SK-N-SH (cell line): ENCODE measurements at regions not wholly inside any gene's neighbourhood (a gene's known extent, or its start where the extent isn't known, plus 50 kb on each side); places are given as distances from the start of the nearest gene placed in this dataset.

Source experiments
- CTCF ChIA-PET: fragments of 300-600, 350-600 bp; formaldehyde crosslinking; extraction: SDS; loops from one replicate; lab custom pipeline; 2021; lab: Yijun Ruan, JAX
- POLR2A ChIA-PET: fragments of 350-600 bp; sonication (Branson Sonifier 250); formaldehyde crosslinking; extraction: SDS; loops from one replicate; lab custom pipeline; 2020; ENCODE audit warnings: antibody characterized with exemption, inconsistent platforms; lab: Yijun Ruan, JAX
- DNase-seq: peaks from one replicate; pipeline ENCODE4 v3.0.0; 2012
- H2AFZ ChIP-seq: fragments of 200-600 bp; sonication (generic); 2 replicates; pipeline ENCODE4 v1.8.1; 2016; ENCODE audit warnings: antibody characterized with exemption, mild to moderate bottlenecking, low read depth
- H3F3A ChIP-seq: fragments of 200-600 bp; sonication (generic); replicated peaks from 2 replicates; pipeline ENCODE3; 2016; ENCODE audit warnings: antibody characterized with exemption, mild to moderate bottlenecking; ENCODE audit not compliant: insufficient read depth
- H3K27ac ChIP-seq, 2 experiments: fragments of 200-500 bp in 1 of 2; fragments of 200-600 bp in 1 of 2; sonication (Bioruptor generic) in 1 of 2; sonication (generic), shearing (Covaris generic) in 1 of 2; 2 replicates each; pipeline versions ENCODE4 v1.5.1 to v1.6.1; 2014 to 2016; ENCODE audit warnings: low read depth in 2 of 2, inconsistent platforms in 1 of 2, low read length in 1 of 2, mild to moderate bottlenecking in 1 of 2, mixed read lengths in 1 of 2
- H3K27me3 ChIP-seq: fragments of 200-600 bp; sonication (generic), shearing (Covaris generic); 2 replicates; pipeline ENCODE4 v1.6.1; 2016; ENCODE audit warnings: mixed run types; ENCODE audit not compliant: insufficient read depth
- H3K36me3 ChIP-seq, 2 experiments: fragments of 200-500 bp in 1 of 2; fragments of 200-600 bp in 1 of 2; sonication (Bioruptor generic) in 1 of 2; sonication (generic) in 1 of 2; replicated peaks in 1 of 2; 2 replicates each; pipeline versions ENCODE3 to v1.5.1; 2014 to 2016; ENCODE audit warnings: low read length in 1 of 2, mild to moderate bottlenecking in 1 of 2; ENCODE audit not compliant: insufficient read depth in 2 of 2, control insufficient read depth in 1 of 2
- H3K4me1 ChIP-seq, 2 experiments: fragments of 200-500 bp in 1 of 2; fragments of 200-600 bp in 1 of 2; sonication (Bioruptor generic) in 1 of 2; sonication (generic), shearing (Covaris generic) in 1 of 2; 2 replicates each; pipeline versions ENCODE4 v1.5.1 to v1.6.1; 2014 to 2016; ENCODE audit warnings: low read depth in 1 of 2, low read length in 1 of 2, mixed run types in 1 of 2; ENCODE audit not compliant: insufficient read depth in 2 of 2, control insufficient read depth in 1 of 2
- H3K4me2 ChIP-seq: fragments of 200-600 bp; sonication (generic), shearing (Covaris generic); 2 replicates; pipeline ENCODE4 v1.6.1; 2017; ENCODE audit warnings: mixed run types
- H3K4me3 ChIP-seq, 2 experiments: fragments of 200-500 bp in 1 of 2; fragments of 200-600 bp in 1 of 2; sonication (Bioruptor generic) in 1 of 2; sonication (generic), shearing (Covaris generic) in 1 of 2; 2 replicates each; pipeline versions ENCODE4 v1.5.1 to v1.8.1; 2014 to 2016; ENCODE audit warnings: low read depth in 2 of 2, inconsistent platforms in 1 of 2, low read length in 1 of 2, mild to moderate bottlenecking in 1 of 2, mixed read lengths in 1 of 2, moderate library complexity in 1 of 2
- H3K79me2 ChIP-seq: fragments of 200-600 bp; sonication (generic); 2 replicates; pipeline ENCODE4 v1.8.1; 2017; ENCODE audit warnings: mild to moderate bottlenecking; ENCODE audit not compliant: insufficient read depth
- H3K9ac ChIP-seq: fragments of 200-600 bp; sonication (generic); 2 replicates; pipeline ENCODE4 v1.6.1; 2017; ENCODE audit warnings: mixed run types
- H3K9me2 ChIP-seq: fragments of 200-600 bp; sonication (generic); 2 replicates; pipeline ENCODE4 v1.6.1; 2017; ENCODE audit warnings: mixed run types
- H3K9me3 ChIP-seq: fragments of 200-600 bp; sonication (generic); 2 replicates; pipeline ENCODE4 v1.6.1; 2017; ENCODE audit warnings: mixed run types, mild to moderate bottlenecking, moderate library complexity
- H4K20me1 ChIP-seq: fragments of 200-600 bp; sonication (generic); 2 replicates; pipeline ENCODE4 v1.6.1; 2017; ENCODE audit warnings: mild to moderate bottlenecking, mixed run types; ENCODE audit not compliant: insufficient read depth
- ELF1 ChIP-seq: IDR thresholded peaks from 2 replicates; pipeline ENCODE4 v1.4.0; 2012
- EP300 ChIP-seq, 2 experiments: IDR thresholded peaks; 2 replicates each; pipeline versions ENCODE4 v1.4.0 to v1.6.1; 2012; ENCODE audit warnings: borderline replicate concordance in 1 of 2, low read depth in 1 of 2, low read length in 1 of 2
- EZH2phosphoT487 ChIP-seq: fragments of 200-600 bp; sonication (generic); IDR thresholded peaks from 2 replicates; pipeline ENCODE4 v1.6.1; 2017; ENCODE audit warnings: low read depth, mixed run types, mild to moderate bottlenecking, antibody characterized with exemption, moderate library complexity, borderline replicate concordance
- FOXJ3 ChIP-seq: sonication (generic); formaldehyde crosslinking; IDR thresholded peaks from 2 replicates; pipeline ENCODE4 v1.5.1; 2020; ENCODE audit warnings: mild to moderate bottlenecking, missing genetic modification reagents
- FOXM1 ChIP-seq: IDR thresholded peaks from 2 replicates; pipeline ENCODE4 v1.4.0; 2012; ENCODE audit warnings: low read depth, mild to moderate bottlenecking
- GABPA ChIP-seq: IDR thresholded peaks from 2 replicates; pipeline ENCODE4 v1.4.0; 2012; ENCODE audit warnings: low read depth, mild to moderate bottlenecking
- GATA2 ChIP-seq: sonication (generic); formaldehyde crosslinking; IDR thresholded peaks from 2 replicates; pipeline ENCODE4 v1.5.0; 2020; ENCODE audit warnings: mild to moderate bottlenecking, missing genetic modification reagents
- IRF3 ChIP-seq: fragments of 150-350 bp; IDR thresholded peaks from 2 replicates; pipeline ENCODE4 v1.6.1; 2016; ENCODE audit warnings: mild to moderate bottlenecking, low read depth, low read length
- JUND ChIP-seq: IDR thresholded peaks from 2 replicates; pipeline ENCODE4 v1.4.0; 2012
- MEF2A ChIP-seq: IDR thresholded peaks from 2 replicates; pipeline ENCODE4 v1.4.0; 2012; ENCODE audit warnings: low read depth, borderline replicate concordance
- NFIC ChIP-seq: IDR thresholded peaks from 2 replicates; pipeline ENCODE4 v1.4.0; 2012; ENCODE audit warnings: borderline replicate concordance
- NRF1 ChIP-seq: IDR thresholded peaks from 2 replicates; pipeline ENCODE4 v1.6.1; 2012; ENCODE audit warnings: low read depth, mild to moderate bottlenecking, low read length
- RCOR1 ChIP-seq: fragments of 150-350 bp; IDR thresholded peaks from 2 replicates; pipeline ENCODE4 v1.6.1; 2017; ENCODE audit warnings: antibody characterized with exemption, low read length
- RFX5 ChIP-seq: IDR thresholded peaks from 2 replicates; pipeline ENCODE4 v1.6.1; 2012; ENCODE audit warnings: mild to moderate bottlenecking, improper control_type of control experiment, low read length
- RXRA ChIP-seq: IDR thresholded peaks from 2 replicates; pipeline ENCODE4 v1.4.0; 2012; ENCODE audit warnings: low read depth, mild to moderate bottlenecking, borderline replicate concordance
- SIN3A ChIP-seq: IDR thresholded peaks from 2 replicates; pipeline ENCODE4 v1.6.1; 2012; ENCODE audit warnings: low read depth, mild to moderate bottlenecking, low read length, moderate library complexity, borderline replicate concordance
- SMC3 ChIP-seq: IDR thresholded peaks from 2 replicates; pipeline ENCODE4 v1.6.1; 2012; ENCODE audit warnings: low read depth, low read length, improper control_type of control experiment
- TCF12 ChIP-seq: IDR thresholded peaks from 2 replicates; pipeline ENCODE4 v1.4.0; 2012
- YY1 ChIP-seq: IDR thresholded peaks from 2 replicates; pipeline ENCODE4 v1.4.0; 2012; ENCODE audit warnings: low read depth, mild to moderate bottlenecking
- ZBTB33 ChIP-seq: IDR thresholded peaks from 2 replicates; pipeline ENCODE4 v1.4.0; 2012; ENCODE audit warnings: low read depth, borderline replicate concordance
- WGBS: methylation state at CpG from one replicate; pipeline ENCODE4 v1.1.6; 2017; ENCODE audit warnings: low lambda C conversion rate; 5-methylcytosine and 5-hydroxymethylcytosine counted together
- TF ChIP-seq, protein P1 (sequence below): IDR thresholded peaks from 2 replicates; pipeline ENCODE4 v1.4.0; 2012; ENCODE audit warnings: low read depth
- TF ChIP-seq, protein P2 (sequence below): fragments of 200-600 bp; sonication (generic); IDR thresholded peaks from 2 replicates; pipeline ENCODE4 v1.6.1; 2017; ENCODE audit warnings: antibody characterized with exemption, mild to moderate bottlenecking, moderate library complexity

- Histone ChIP-seq H3K9ac (no peak overlapping the region), H3K36me3 (no peaks in the 10 kb centered on the region), H3F3A (no peaks in the 10 kb centered on the region)
- CTCF ChIA-PET, result no interaction called here
- POLR2A ChIA-PET, result no interaction called here
- TF ChIP-seq SIN3A (no peak), SMC3 (no peak), IRF3 (no peak), EP300 (IDR thresholded peaks at IDR 0.05; ENCODE audit: borderline replicate concordance in 1 of 2, low read depth in 1 of 2, low read length in 1 of 2) (no peak), NRF1 (no peak)
- TF ChIP-seq, all 33 proteins: peak for 0
- 0% methylated on average over 1 of the region's 1 CpG for WGBS
- no peak overlapping the region for H3K4me2 ChIP-seq
- DNase-seq, result no peak
- H3K79me2 ChIP-seq, result no peaks in the 10 kb centered on the region
- no peak overlapping the region for H2AFZ ChIP-seq
- no peaks in the 10 kb centered on the region for H3K9me2 ChIP-seq
- no peaks in the 10 kb centered on the region for H3K9me3 ChIP-seq
- no peaks in the 10 kb centered on the region for H3K4me1 ChIP-seq
- no peak overlapping the region for H3K4me3 ChIP-seq
- no peak overlapping the region for H3K27ac ChIP-seq
- H3K27me3 ChIP-seq, result no peaks in the 10 kb centered on the region
- H4K20me1 ChIP-seq, result no peaks in the 10 kb centered on the region
These were observed 743.3 kb downstream of the PLOD2 start for GRCh38 chr3:145417678-145418077.

GRCh38 chr3:145422556-145422955 is 738.4 kb downstream of the PLOD2 start:
- Histone ChIP-seq H3K27ac (no peak overlapping the region), H3K27me3 (no peaks in the 10 kb centered on the region), H3K9me2 (no peaks in the 10 kb centered on the region), H3K4me3 (no peak overlapping the region), H3K9ac (no peak overlapping the region), H3K79me2 (no peaks in the 10 kb centered on the region), H4K20me1 (no peaks in the 10 kb centered on the region), H3K4me2 (no peak overlapping the region), H3K36me3 (no peaks in the 10 kb centered on the region), H3K4me1 (no peaks in the 10 kb centered on the region), H2AFZ (no peak overlapping the region), H3F3A (no peaks in the 10 kb centered on the region), H3K9me3 (no peaks in the 10 kb centered on the region)
- TF ChIP-seq, protein P1, sequence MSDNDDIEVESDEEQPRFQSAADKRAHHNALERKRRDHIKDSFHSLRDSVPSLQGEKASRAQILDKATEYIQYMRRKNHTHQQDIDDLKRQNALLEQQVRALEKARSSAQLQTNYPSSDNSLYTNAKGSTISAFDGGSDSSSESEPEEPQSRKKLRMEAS, result no peak
- TF ChIP-seq EZH2phosphoT487 (no peak), IRF3 (no peak), GATA2 (no peak), EP300 (IDR thresholded peaks at IDR 0.05; ENCODE audit: borderline replicate concordance in 1 of 2, low read depth in 1 of 2, low read length in 1 of 2) (no peak), SMC3 (no peak), RCOR1 (no peak), MEF2A (no peak), FOXJ3 (CRISPR knock-in tag) (no peak), GABPA (no peak), YY1 (no peak), TCF12 (no peak), ZBTB33 (no peak), ELF1 (no peak), FOXM1 (no peak), RXRA (no peak), NFIC (no peak), RFX5 (no peak), JUND (no peak)
- TF ChIP-seq, protein P2, sequence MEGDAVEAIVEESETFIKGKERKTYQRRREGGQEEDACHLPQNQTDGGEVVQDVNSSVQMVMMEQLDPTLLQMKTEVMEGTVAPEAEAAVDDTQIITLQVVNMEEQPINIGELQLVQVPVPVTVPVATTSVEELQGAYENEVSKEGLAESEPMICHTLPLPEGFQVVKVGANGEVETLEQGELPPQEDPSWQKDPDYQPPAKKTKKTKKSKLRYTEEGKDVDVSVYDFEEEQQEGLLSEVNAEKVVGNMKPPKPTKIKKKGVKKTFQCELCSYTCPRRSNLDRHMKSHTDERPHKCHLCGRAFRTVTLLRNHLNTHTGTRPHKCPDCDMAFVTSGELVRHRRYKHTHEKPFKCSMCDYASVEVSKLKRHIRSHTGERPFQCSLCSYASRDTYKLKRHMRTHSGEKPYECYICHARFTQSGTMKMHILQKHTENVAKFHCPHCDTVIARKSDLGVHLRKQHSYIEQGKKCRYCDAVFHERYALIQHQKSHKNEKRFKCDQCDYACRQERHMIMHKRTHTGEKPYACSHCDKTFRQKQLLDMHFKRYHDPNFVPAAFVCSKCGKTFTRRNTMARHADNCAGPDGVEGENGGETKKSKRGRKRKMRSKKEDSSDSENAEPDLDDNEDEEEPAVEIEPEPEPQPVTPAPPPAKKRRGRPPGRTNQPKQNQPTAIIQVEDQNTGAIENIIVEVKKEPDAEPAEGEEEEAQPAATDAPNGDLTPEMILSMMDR, result no peak
- DNase-seq, result no peak
- ChIA-PET CTCF (no interaction called here), POLR2A (no interaction called here)
- WGBS, result 8% methylated on average over 3 of the region's 3 CpGs
